Stimulated activated naive CD8-positive, alpha-beta T cell treated with anti-CD3 and anti-CD28 coated beads, Interleukin-15, Interleukin-2, amounts not matched to agents 100 ng/mL and 50 ng/mL, for 24 hours (primary cell): ENCODE measurements at regions not wholly inside any gene's neighbourhood (a gene's known extent, or its start where the extent isn't known, plus 50 kb on each side); places are given as distances from the start of the nearest gene placed in this dataset.

ENCODE experiments used
- H3K27ac Mint-ChIP-seq: one replicate; pipeline ENCODE4 v1.8.0; 2021; ENCODE audit warnings: mild to moderate bottlenecking, mixed read lengths
- H3K27me3 Mint-ChIP-seq: one replicate; pipeline ENCODE4 v1.8.0; 2021; ENCODE audit warnings: mixed read lengths
- H3K36me3 Mint-ChIP-seq: one replicate; pipeline ENCODE4 v1.8.0; 2021; ENCODE audit warnings: low read depth, mixed read lengths
- H3K4me1 Mint-ChIP-seq: one replicate; pipeline ENCODE4 v1.8.0; 2021; ENCODE audit warnings: low read depth, mixed read lengths
- H3K4me3 Mint-ChIP-seq: one replicate; pipeline ENCODE4 v1.8.0; 2021; ENCODE audit warnings: mild to moderate bottlenecking, mixed read lengths
- H3K9me3 Mint-ChIP-seq: one replicate; pipeline ENCODE4 v1.8.0; 2021; ENCODE audit warnings: mixed read lengths

DNA sequence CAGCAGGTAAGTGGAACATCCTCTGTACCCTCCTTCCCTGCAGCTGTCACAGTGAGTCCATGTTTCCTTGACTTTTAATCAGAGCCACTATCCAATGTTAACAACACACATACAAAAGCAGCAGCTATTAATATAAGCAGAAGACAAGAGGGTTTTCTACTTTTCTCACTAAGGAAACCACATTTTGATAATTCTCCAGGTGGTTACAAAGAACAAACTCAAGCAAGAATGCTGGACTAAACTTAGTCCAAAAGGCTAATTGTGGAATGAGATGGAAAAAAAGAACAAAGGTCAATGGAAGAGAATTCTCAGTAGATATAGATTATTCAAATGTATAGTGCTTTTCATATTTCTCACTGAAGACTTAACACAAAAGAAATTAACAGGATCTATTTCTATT lies 176.9 kb upstream of the SLC39A10 start:
- Mint-ChIP-seq H3K4me3 (no peak overlapping the region), H3K4me1 (peaks cover 13% of the 10 kb centered on the region), H3K27ac (no peak overlapping the region), H3K9me3 (peaks cover 8% of the 10 kb centered on the region), H3K27me3 (no peaks in the 10 kb centered on the region), H3K36me3 (peaks cover 6% of the 10 kb centered on the region)

DNA sequence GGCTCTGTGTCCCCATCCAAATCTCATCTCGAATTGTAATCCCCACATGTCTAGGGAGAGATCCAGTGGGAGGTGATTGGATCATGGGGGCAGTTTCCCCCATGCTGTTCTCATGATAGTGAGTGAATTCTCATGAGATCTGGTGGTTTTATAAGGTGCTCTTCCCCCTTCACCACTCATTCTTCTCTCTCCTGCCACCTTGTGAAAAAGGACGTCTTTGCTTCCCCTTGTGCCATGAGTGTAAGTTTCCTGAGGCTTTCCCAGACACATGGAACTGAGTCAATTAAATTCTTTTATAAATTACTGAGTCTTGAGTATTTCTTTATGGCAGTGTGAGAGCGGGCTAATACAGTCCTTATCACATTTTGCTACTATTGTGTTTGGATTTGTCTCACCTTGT lies 177.6 kb upstream of the SLC39A10 start:
- no peak overlapping the region for H3K4me3 Mint-ChIP-seq
- no peaks in the 10 kb centered on the region for H3K27me3 Mint-ChIP-seq
- H3K4me1 Mint-ChIP-seq: peaks cover 13% of the 10 kb centered on the region
- H3K9me3 Mint-ChIP-seq: peaks cover 8% of the 10 kb centered on the region
- H3K27ac Mint-ChIP-seq: no peak overlapping the region
- peaks cover 6% of the 10 kb centered on the region for H3K36me3 Mint-ChIP-seq

DNA sequence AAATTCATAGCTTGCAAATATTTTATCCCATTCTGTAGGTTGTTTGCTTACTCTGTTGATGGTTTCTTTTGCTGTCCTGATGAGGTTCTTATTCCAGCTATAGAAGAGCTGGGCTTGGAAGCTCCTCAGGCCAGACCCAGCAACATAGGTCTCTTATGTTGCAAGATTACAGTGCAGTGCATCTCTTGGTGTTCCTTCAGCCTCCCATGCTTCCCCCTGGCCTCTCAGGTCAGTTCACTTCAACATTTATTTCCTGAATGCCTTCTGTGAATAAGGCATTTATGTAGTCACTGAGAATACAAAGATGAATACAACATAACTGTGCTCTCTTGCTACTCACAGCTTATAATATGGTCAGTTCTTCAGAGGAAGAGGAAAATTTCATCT lies 179.0 kb upstream of the SLC39A10 start:
- no peak overlapping the region for H3K4me3 Mint-ChIP-seq
- peaks cover 8% of the 10 kb centered on the region for H3K9me3 Mint-ChIP-seq
- H3K36me3 Mint-ChIP-seq: peaks cover 6% of the 10 kb centered on the region
- peaks cover 21% of the 10 kb centered on the region for H3K4me1 Mint-ChIP-seq
- no peaks in the 10 kb centered on the region for H3K27me3 Mint-ChIP-seq
- peak overlapping the region; percentile 3 for H3K27ac Mint-ChIP-seq

DNA sequence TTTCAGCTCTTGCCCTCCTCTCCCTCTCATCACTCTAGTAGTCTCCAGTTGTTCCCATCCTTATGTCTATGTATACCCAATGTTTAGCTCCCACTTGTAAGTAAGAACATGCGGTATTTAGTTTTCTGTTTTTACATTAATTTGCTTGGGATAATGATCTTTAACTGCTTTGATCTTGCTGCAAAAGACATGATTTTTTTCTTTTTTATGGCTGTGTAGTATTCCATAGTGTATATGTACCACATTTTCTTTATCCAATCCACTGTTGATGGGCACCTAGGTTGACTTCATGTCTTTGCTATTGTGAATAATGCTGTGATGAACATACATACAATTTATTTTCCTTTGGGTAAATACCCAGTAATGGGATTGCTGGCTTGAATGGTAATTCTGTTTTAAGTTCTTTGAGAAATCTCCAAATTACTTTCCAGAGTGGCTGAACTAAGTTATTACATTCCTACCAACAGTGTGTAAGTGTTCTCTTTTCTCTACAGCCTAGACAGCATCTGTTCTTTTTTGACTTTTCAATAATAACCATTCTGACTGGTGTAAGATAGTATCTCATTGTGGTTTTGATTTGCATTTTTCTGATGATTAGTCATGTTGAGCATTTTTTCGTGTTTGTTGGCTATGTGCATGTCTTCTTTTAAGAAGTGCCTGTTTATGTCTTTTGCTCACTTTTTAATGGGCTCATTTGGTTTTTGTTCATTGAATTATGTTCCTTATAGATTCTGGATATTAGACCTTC lies 179.6 kb upstream of the SLC39A10 start:
- Mint-ChIP-seq H3K4me1 (peaks cover 24% of the 10 kb centered on the region), H3K9me3 (peaks cover 8% of the 10 kb centered on the region), H3K27me3 (no peaks in the 10 kb centered on the region), H3K27ac (peak overlapping the region; percentile 3), H3K4me3 (no peak overlapping the region), H3K36me3 (peaks cover 6% of the 10 kb centered on the region)

DNA sequence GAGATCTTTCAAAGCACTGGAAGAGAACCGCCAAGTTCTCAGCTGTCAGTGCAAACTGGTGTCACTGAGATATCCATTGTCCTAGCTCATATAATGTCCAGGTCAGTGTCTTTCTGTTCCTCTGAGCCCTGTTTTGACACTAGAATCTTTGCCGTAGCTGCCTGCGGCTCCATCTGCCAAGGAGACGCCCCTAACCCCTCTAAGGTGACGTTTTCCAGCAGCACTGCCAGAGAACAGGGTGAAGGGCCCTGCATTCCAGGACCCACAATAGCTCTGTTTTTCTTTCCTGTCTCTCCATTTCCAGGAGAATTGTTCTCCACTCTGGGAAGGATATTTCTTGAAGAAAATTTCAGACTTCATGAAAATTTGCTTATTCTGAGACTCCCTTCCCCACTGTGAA lies 181.7 kb upstream of the SLC39A10 start:
- H3K9me3 Mint-ChIP-seq: peaks cover 8% of the 10 kb centered on the region
- H3K36me3 Mint-ChIP-seq: peaks cover 6% of the 10 kb centered on the region
- peaks cover 24% of the 10 kb centered on the region for H3K4me1 Mint-ChIP-seq
- no peaks in the 10 kb centered on the region for H3K27me3 Mint-ChIP-seq
- no peak overlapping the region for H3K4me3 Mint-ChIP-seq
- H3K27ac Mint-ChIP-seq: no peak overlapping the region

DNA sequence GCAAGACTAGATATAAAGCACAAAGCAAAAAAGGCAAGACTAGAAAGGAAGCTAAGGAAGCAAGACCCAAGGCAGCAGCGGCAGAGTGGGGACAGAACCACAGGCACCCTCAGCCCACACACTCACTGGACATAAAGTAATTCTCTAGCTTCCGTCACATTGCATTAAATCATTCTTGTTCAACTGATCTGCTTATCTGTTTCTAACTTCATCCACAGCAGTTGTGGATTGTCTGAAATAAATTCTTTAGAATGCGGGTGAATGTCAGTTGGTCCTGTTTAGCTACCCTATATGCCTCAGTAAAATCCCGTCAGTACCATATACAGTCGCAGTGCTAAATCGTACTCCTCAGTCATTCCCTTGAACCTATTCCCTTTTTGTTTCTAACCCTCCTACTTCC lies 183.2 kb upstream of the SLC39A10 start:
- H3K27me3 Mint-ChIP-seq: no peaks in the 10 kb centered on the region
- H3K36me3 Mint-ChIP-seq: peaks cover 6% of the 10 kb centered on the region
- no peak overlapping the region for H3K27ac Mint-ChIP-seq
- peaks cover 8% of the 10 kb centered on the region for H3K9me3 Mint-ChIP-seq
- no peak overlapping the region for H3K4me3 Mint-ChIP-seq
- H3K4me1 Mint-ChIP-seq: peaks cover 27% of the 10 kb centered on the region

DNA sequence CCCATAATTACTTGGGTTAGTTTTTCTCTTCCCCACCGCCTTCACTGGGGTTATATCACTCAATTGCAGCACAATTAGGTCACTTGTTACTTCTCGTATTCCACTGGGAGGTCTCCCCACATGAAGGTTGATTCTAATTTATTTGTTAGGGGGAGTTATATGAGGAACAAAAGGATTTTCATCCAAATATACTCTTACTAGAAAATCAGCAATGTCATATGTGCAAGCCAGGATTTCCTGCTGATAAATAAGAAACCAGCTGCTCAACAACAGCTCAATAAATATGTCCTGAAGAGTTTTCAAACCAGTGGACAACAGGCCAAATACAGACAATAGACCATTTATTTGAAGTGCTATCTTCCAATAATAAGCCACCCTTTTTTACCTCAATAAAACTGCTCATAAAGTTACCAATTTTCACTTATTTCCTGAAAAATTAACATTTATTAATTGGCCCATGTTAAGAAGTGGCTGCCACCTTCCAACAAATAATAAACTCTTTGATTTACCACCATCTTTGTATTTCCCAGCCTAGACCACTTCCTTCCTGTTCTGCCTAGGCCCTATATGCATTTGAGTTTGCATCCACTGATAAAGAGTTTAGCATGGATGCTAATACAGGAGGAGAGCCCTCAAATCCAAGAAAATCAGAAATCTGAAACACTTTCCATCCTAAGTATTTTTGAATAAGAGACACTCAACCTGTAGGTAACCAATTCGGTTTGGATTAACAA lies 184.4 kb upstream of the SLC39A10 start:
- Mint-ChIP-seq H3K9me3 (peaks cover 12% of the 10 kb centered on the region), H3K27ac (no peak overlapping the region), H3K27me3 (no peaks in the 10 kb centered on the region), H3K4me3 (no peak overlapping the region), H3K4me1 (peaks cover 28% of the 10 kb centered on the region), H3K36me3 (peaks cover 5% of the 10 kb centered on the region)

DNA sequence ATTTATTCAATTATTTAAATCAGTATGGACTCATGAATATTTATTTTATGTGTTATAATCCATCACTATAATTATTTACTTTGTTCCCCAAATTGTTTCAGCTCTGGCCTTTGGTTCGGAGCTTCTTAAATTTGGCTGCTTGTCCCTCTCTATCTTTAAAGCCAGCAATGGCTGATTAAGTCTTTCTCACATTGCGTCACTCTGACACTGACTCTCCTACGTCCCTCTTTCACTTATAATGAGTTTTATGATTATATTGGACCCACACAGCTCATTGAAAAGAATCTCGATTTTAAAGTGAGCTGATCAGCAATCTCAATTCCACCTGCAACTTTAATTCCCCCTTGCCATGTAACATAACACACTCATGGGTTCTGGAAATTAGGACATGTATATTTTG lies 185.2 kb upstream of the SLC39A10 start:
- Mint-ChIP-seq H3K27me3 (no peaks in the 10 kb centered on the region), H3K4me1 (peaks cover 23% of the 10 kb centered on the region), H3K27ac (no peak overlapping the region), H3K4me3 (no peak overlapping the region), H3K9me3 (peaks cover 9% of the 10 kb centered on the region), H3K36me3 (no peaks in the 10 kb centered on the region)

DNA sequence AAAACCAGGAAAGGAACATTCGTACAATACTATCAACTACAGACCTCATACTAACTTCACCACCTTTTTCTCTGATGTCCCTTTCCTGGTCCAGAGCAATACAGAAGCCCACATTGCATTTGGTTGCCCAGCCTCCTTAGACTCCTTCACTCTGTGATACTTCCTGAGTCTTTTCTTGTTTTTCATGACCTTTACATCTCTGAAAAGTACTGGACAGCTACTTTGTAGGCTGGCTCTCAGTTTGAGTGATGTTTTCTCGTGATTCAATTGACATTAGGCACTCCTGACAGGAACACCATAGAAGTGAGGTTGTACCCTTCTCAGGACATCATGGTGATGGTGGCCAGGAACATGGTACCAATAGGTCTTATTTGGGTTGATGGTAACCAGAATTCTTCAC lies 185.9 kb upstream of the SLC39A10 start:
- Mint-ChIP-seq H3K27ac (no peak overlapping the region), H3K27me3 (no peaks in the 10 kb centered on the region), H3K9me3 (peaks cover 9% of the 10 kb centered on the region), H3K4me1 (peaks cover 23% of the 10 kb centered on the region), H3K36me3 (no peaks in the 10 kb centered on the region), H3K4me3 (no peak overlapping the region)

DNA sequence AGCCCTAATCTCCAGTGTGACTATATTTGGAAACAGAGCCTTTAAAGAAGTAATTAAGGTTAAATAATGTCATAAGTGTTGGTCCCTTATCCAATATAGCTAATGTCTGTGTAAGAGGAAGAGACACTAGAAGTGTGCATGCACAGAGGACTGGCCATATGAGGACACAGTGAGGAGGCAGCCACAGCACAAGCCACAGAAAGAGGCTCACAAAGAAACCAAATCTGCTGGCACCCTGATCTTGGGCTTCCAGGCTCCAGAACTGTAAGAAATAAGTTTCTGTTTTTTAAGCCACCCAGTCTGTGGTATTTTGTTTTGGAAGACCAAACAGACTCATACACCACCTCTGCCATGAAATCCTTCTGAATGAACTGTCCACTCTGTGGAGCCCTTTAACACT lies 186.4 kb upstream of the SLC39A10 start:
- Mint-ChIP-seq H3K9me3 (peaks cover 14% of the 10 kb centered on the region), H3K4me3 (no peak overlapping the region)

DNA sequence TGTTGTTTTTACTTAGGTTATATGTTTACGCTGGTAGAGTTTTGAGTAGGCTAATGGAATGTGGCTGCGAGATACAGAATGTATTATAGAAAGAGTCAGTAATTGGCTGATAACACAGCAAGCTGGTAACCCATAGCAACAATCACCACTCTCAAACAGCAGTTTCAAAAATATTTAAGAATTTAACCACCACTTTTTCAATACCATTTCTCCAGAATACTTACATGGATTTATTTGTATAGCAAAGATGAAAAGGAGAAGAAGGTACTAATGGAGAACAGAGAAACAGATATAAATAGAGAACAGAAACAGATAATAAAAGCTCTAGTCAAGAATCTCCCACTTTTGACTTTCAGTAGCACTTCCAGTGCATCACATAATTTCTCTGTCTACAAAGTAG lies 188.3 kb upstream of the SLC39A10 start:
- H3K9me3 Mint-ChIP-seq: peaks cover 16% of the 10 kb centered on the region
- H3K27ac Mint-ChIP-seq: no peak overlapping the region
- no peaks in the 10 kb centered on the region for H3K27me3 Mint-ChIP-seq
- no peaks in the 10 kb centered on the region for H3K36me3 Mint-ChIP-seq
- H3K4me1 Mint-ChIP-seq: peaks cover 18% of the 10 kb centered on the region
- H3K4me3 Mint-ChIP-seq: no peak overlapping the region

More for the DNA sequence above, 186.4 kb upstream of the SLC39A10 start:
- peaks cover 23% of the 10 kb centered on the region for H3K4me1 Mint-ChIP-seq
- H3K27me3 Mint-ChIP-seq: no peaks in the 10 kb centered on the region
- no peak overlapping the region for H3K27ac Mint-ChIP-seq
- no peaks in the 10 kb centered on the region for H3K36me3 Mint-ChIP-seq

DNA sequence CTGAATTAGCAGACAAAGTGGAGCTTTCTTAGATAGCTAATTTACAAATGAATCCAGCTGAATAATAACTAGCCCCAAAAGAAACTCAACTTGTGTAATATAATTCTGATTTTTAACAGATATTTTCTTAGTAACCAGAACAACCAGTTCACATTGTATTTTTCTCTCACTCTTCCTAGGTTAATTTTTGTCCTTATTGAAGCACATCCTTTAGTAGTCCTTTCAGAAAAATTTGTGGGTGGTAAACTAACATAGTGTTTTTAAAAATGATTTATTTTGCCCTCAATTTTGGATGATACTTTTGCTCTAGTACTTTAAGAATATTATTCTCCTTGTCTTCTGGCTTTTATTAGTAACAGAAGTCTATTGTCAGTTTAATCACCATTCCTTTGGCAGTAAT lies 190.6 kb upstream of the SLC39A10 start:
- no peak overlapping the region for H3K27ac Mint-ChIP-seq
- no peaks in the 10 kb centered on the region for H3K36me3 Mint-ChIP-seq
- H3K27me3 Mint-ChIP-seq: no peaks in the 10 kb centered on the region
- H3K4me1 Mint-ChIP-seq: peaks cover 12% of the 10 kb centered on the region
- peaks cover 16% of the 10 kb centered on the region for H3K9me3 Mint-ChIP-seq
- no peak overlapping the region for H3K4me3 Mint-ChIP-seq

DNA sequence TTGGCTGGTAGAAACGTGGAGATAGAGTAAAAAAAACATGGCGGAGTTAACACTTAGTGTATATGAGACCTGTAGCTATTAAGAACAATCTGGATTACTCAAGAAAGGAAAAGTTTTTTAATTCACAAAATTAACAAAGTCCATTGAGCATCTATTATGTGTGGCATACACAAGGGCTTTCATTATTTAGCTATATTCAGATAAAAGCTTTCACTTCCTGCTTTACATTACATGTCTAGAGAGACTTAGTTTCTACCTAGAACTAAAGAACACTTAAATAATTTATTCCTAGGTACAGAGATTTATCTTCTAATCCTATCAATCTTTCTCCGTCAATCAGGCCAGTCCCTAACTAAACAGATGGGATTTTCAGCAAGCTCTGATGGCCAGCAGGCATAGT lies 196.0 kb upstream of the SLC39A10 start:
- H3K27me3 Mint-ChIP-seq: no peaks in the 10 kb centered on the region
- H3K36me3 Mint-ChIP-seq: no peaks in the 10 kb centered on the region
- H3K4me3 Mint-ChIP-seq: no peak overlapping the region
- H3K27ac Mint-ChIP-seq: no peak overlapping the region
- H3K4me1 Mint-ChIP-seq: peaks cover 3% of the 10 kb centered on the region
- H3K9me3 Mint-ChIP-seq: peaks cover 6% of the 10 kb centered on the region

DNA sequence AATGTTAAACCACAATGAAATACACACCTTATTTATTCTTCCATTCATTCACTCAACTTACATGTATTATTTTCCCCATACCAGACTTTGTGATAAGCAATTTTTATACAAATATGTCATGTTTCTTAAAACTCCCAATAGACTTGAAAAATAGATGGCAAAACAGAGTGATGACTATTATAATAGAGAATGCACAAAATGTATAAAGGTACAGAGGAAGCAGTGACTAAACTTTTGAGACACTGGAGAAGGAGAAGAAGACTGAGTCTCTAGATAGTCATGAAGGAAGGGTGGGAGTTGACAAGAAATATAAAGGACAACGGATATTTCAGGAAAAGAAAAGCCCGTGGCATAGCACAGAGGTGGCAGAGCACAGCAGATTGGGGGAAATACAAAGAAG lies 198.1 kb upstream of the SLC39A10 start:
- H3K4me3 Mint-ChIP-seq: no peak overlapping the region
- no peak overlapping the region for H3K27ac Mint-ChIP-seq

DNA sequence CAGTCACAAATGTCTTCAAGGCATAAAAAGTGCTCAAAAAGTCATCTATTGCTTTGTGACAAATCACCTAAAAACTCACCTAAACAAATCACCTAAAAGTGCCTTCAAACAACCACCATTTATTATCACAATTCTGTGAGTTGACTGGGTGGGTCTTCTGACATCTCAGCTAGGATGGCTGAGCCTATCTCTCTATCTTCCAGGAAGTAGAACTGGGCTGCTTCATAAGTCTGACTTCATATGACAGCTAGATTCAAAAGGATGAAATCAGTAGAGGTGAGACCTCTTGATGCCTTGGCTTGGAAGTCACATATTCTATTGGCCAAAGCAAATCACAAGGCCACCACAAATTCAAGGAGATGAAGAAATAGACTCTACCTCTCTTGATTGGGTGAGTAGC lies 199.2 kb upstream of the SLC39A10 start:
- Mint-ChIP-seq H3K4me3 (no peak overlapping the region), H3K4me1 (peaks cover 12% of the 10 kb centered on the region), H3K27me3 (no peaks in the 10 kb centered on the region), H3K27ac (no peak overlapping the region), H3K36me3 (no peaks in the 10 kb centered on the region), H3K9me3 (no peaks in the 10 kb centered on the region)

More for the DNA sequence above, 198.1 kb upstream of the SLC39A10 start:
- Mint-ChIP-seq H3K4me1 (peaks cover 10% of the 10 kb centered on the region), H3K27me3 (no peaks in the 10 kb centered on the region), H3K9me3 (no peaks in the 10 kb centered on the region), H3K36me3 (no peaks in the 10 kb centered on the region)

DNA sequence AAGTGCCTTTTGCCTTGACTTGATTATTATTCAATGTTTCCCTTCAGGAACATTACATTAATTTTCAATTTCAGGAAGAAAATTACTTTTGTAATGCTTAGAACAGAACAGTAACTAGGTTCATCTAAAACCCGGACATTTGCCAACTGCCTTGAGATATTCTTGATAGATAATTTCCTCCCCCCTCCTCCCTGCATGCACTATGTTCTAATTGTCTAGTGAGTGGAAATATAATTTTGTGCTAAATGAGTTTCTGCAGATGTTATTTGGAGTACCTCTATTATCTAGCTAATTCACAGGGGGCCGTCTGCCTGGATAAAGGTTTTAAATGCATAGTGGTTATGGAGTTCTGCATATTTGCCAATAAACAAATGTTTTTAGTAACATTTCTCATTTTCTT lies 200.3 kb upstream of the SLC39A10 start:
- H3K27me3 Mint-ChIP-seq: no peaks in the 10 kb centered on the region
- no peaks in the 10 kb centered on the region for H3K36me3 Mint-ChIP-seq
- peaks cover 12% of the 10 kb centered on the region for H3K4me1 Mint-ChIP-seq
- H3K9me3 Mint-ChIP-seq: no peaks in the 10 kb centered on the region
- no peak overlapping the region for H3K27ac Mint-ChIP-seq
- H3K4me3 Mint-ChIP-seq: no peak overlapping the region
